HG02870 (cell line): ENCODE measurements at regions not wholly inside any gene's neighbourhood (a gene's known extent, or its start where the extent isn't known, plus 50 kb on each side); places are given as distances from the start of the nearest gene placed in this dataset.

Experiments
- ATAC-seq: cut with Tn5 transposase; IDR thresholded peaks from one replicate; pipeline ENCODE4 v1.9.1; 2021; ENCODE audit warnings: mild to moderate bottlenecking, moderate library complexity; ENCODE audit not compliant: unreplicated experiment

DNA sequence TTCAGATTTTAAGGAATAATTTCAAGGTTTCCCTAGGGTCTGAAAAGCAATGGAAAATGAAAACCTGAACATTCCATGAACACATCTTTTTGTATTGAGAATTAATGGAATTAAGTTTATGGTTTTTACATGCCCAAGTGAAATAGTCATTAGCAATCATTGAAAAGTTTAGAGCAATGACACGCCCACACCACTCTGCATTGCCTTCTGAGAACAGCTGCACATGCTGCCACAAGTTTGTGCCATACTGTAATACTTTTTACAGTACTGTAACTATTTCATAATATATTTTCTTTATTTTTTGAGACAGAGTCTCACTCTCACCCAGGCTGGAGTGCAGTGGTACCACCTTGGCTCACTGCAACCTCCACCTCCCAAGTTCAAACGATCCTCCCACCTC lies 345.2 kb upstream of the PMFBP1 start:
- no peak for ATAC-seq

DNA sequence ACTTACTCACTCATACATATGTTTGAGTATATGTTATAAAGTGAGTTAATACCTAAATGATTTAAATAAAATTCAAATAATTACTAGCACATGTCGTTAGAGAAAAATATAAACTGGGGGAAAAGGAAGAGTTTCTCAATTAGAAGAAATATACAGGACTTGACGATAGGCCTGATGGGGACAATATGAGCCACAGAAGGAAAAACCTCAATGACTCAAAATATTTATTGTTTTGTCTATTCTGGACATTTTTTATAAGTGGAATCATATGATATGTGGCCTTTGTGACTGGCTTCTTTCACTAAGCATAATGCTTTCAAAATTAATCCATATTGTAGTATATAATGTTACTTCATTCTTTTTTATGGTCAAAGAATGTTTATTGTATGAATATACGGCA lies 339.2 kb upstream of the PMFBP1 start:
- no peak for ATAC-seq

DNA sequence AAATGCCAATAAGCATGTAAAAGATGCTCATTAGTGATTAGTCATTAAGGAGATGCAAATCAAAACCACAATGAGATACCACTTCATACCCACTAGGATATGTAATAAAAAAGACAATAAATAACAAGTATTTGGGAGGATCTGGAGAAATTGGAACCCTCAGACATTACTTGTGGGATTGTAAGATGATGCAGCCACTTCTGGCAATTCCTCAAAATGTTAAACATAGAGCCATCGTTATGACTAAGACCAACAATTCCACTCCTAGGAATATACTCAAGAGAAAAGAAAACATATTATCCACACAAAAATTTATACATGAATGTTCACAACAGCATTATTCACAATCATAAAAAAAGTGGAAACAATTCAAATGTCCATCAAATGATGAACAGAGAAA lies 336.2 kb upstream of the PMFBP1 start:
- ATAC-seq: no peak

DNA sequence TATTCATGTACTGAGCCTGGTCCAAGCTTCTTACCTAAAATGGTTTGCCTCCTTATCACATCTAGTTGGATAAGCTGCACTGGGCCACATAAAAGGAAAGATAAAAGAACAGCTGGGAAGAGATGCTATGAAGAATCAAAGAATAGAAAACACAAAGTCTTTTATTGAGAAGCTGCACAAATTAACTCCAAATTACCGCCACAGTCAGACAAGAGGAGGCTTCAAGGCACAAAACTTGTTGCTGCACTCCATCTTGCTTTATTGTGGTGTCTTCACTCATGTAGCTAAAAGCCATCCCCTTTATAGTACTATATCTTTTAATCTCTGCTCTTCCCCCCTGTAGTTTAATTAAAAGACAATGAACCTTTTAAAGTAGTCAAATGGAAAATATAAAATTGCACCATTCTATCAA lies 330.6 kb upstream of the PMFBP1 start:
- ATAC-seq: no peak

DNA sequence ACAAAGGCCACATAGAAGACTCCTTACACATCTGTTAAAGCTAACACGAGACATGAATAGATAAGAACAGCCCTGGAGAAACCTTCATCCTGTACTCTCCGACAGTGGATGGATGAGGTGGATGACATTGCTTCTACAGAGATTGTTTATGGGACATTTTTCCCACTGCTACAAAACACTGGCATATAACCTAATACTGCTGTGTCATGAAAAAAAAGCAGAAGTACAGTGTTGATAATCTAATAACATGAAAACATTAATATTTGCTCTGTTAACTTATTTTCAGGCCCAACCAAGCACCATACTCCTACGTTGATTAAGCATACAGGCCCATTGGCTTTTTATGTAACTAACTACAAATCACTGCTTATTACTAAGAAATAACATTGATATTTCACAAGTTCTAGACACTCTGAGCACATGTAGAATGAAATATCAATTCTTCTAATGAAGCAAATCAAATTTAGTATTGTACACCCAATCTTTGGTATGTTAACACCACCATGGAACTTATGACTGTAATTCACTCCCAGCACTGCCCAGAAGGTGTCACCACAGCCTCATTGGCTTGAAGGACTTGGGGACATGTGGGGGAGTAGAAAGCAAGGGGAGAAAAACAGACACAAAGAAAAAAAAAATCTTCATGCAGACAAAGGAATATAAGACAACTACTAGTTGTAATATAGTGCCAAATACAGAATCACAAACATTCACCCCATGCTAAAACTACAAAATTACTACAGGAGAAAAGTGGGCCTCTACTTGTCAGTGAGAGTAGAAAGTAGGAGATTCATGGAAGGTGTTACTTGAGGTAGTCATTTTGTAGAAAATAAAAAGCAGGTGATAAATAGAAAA lies 330.0 kb upstream of the PMFBP1 start:
- no peak for ATAC-seq

DNA sequence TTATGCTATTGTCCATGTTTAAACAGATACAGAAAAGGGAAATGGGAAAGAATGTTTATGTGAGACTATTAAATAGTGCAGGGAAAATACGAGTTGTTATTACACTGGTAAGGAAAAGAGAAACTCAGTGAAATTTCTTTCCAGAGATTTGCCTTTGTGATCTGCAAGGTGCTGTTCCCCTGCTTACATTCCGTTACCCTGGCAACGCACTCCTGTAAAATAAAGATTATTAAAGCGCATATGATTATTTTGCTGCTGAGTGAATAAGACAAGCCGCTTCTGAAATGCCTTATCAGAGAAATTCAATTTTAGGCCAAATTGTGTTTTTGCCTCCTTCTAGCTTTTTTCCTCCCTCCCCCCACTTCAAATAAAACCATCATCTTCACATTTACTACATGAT lies 328.6 kb upstream of the PMFBP1 start:
- no peak for ATAC-seq

DNA sequence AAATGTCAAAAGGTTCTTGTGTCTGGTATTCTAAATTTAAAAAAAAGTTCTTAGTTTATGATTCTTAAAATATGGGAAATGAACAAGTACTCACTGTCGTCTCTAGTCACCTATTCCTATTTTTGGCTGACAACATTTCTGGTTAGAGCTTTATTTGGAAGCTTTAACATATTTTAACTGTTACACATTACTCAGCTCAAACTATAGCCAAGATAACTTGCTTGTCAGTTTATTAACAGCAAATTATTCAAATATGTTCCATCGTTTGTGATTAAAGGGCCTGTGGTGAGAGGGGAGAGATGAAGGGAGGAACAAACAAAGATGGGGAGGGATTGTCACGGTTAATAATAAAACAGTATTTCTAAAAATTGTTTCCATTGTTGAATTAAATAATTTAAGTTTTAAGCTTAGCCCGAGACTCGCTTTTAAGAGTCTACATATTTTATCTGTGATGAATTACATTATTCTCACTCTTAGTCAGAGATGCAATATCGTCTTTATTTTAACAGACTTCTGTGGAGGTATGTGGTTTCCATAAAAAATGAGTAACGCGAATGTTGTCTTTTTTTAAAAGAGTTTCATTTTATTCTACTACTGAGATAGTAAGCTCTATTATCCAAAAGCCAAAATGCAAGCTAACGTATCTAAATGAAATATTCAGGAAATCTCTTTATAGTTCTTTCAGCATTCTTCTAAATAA lies 321.9 kb upstream of the PMFBP1 start:
- no peak for ATAC-seq

DNA sequence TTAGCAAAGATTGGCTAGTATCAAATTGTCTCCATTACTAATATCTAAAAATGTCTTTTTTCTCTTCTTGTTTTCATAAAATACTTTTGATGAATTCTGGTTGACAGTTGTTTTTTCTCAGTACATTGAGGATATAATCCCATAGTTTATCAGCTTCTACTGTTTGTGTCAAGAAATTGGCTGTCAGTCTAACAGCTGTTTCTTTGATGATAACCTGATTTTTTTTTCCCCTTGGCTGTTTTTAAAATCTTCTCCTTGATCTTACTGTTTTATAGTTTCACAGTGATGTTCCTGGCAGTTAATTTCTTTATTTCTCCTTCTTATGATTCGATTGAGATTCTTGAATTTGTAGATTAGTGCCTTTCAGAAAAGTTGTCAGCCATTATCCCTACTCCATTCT lies 315.3 kb upstream of the PMFBP1 start:
- ATAC-seq: no peak

DNA sequence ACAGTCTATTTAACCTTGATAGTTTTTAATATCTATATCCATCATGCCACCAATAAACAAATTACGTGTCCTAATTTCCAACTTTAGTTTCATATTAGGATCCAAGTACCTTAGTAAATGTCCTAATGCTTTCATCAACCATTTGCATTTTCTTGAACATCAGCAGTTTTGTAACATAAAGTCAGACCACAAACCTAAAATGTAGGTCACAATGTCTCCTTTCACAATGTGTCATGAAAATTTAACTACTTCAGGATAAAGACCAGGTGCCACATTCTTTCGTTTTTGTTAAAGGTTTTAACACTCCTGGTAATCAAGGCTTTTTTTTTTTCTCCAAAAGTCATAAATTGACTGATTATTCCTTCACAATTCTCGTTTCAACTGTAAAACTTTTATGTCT lies 310.7 kb upstream of the PMFBP1 start:
- no peak for ATAC-seq

DNA sequence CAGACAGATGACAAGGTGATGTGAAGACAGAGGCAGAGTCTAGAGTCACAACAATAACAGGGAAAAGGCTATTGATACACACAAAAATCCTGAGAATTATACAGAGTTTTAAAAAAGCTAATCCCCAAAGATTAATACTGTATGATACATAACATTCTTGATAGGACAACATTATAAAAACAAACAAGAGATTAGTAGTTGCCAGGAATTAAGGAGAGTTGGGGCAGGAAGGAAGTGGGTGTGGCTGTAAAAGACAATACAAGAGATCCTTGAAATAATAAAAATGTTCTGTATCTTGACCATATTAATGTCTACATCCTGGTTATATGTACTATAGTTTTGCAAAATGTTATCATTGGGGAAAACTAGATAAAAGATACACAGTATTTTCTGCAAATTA lies 309.5 kb upstream of the PMFBP1 start:
- ATAC-seq: no peak

DNA sequence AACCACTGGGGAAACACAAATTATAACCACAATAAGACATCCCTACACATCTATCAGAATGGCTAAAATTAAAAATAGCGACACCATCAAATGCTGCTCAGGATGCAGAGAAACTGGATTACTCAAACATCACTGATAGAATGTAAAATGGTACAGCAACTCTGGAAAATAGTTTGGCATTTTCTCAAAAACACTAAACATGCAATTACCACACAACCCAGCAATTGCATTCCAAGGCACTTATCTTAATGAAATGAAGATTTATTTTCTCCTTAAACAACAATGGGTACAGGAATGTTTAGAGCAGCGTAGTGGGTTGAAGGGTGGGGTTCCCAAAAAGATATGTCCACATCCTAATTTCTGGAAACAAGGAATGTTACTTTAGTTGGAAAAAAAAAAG lies 309.0 kb upstream of the PMFBP1 start:
- ATAC-seq: no peak

DNA sequence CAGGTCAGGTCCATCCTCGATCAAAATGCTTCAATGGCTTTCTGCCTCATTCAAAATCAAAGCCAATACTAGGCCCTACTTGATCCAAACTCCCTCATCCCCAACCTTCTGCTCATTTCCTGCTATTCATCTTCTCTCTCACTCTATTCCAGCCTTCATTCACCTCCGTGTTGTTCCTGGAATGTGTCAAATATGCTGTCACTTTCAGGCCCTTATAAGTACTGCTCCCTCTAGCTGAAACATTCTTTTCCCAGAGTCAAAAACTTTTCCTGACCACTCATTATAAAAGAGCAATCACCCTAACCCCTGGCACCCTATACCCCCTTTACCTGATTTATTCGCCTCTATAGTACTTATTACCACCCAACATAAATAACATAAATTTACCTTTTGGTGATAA lies 303.7 kb upstream of the PMFBP1 start:
- ATAC-seq: no peak

DNA sequence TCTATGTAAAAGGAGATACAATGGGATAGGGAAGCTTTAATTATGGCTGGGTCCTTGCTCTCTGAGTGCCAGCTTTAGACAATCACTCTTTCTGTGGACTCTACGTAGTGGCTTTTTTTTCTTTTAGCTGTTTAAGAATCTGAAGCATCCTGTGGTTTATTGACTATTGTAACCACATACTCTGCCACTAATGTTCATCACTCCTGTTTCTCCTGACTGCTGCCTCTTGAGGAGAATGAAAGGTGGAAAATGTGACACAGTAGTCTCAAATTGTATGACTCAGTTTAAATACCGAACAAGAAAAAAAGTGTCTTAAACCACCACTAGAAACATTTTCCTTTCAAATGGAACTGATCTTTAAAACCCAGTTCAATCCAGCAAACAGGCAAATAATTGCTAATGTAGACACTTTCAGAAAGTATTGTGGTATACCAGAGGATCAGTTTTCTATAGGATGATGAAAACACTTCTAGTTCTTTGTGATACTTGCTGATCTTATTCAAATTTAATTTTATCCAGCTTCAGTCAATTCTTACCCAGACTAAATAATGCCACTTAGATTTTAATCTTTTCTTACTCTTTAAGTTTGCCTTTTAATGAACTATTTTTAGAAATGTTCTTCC lies 302.7 kb upstream of the PMFBP1 start:
- no peak for ATAC-seq

DNA sequence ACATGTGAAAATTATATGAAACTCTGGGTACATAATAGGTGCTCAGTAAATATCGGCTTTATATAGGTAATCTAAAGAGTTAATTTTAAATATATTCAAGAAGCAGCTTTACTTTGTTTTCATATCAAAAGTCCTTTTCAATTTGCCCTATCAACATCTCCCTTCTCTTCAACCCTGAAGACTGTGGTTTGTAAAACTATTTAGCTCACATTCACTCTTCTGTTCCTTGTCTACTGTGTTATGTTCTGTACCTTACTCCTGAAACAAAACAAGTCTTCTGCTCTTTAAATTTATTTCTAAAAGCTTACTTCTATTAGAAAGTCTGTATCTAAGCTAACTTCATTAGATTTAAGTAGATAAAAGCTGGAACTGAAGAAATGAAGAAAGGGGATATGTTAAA lies 301.7 kb upstream of the PMFBP1 start:
- no peak for ATAC-seq

DNA sequence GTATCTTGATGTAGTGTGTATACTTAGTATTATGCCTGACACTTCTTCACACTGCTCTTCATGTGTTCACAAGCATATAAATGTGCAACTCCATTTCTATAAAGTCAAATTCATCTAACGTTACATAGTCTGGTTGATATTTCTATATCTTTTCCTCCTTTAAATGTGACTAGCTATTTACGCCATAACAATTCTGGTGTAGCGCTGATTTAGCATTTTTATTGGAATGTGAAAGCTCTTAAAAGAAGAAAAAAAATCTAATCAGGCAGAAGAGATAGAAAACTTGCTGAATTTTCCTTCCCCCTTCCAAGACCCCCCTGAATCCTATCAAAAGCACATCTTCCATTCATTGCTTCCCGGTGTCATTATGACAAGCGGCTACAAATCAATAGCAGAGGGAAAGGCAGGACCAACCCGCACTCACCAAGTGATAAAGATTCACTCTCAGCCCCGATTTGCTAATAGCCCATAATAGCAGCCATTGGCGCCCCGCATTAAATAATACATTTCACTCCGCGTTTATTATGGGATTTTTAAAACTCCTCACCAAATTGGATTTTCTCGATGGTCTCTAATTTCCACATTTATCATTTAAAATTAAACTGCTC lies 299.5 kb upstream of the PMFBP1 start:
- ATAC-seq: no peak

DNA sequence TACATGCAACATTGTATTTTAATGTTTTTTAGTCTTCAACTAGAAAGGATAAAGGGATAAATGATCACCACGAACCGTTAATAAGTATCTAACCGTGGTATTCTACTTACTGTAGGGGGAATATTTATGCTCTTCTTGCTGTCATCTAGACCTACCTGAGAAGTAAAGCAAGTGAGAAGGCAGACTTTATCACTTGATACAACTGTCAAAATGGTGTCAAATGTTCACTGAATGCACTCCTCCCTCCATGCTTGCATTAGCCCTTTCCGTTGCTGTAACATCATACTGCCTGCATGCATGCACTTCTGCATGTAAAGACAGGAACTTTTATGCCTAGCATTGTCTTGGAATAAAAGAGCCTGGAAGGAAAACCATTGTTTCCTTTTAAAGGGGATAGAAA lies 298.6 kb upstream of the PMFBP1 start:
- ATAC-seq: no peak

DNA sequence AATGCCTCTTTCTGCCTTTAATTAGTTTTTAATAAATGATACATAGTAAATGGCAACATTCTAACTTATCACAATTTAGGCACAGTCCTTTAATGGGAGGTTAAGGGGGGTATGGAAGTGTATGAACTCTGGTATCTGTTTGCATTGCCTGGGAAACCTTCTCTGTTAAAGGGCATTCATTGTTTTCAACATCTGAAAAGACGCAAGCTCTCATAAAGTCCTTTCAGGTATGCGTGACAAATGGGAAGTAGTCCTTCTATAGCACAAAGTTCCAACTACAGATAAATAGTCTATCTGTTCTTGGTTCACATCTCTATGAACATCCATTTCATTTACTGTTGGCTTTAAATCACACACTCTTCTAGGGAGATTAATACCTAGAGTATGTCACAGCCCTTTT lies 298.0 kb upstream of the PMFBP1 start:
- ATAC-seq: no peak

DNA sequence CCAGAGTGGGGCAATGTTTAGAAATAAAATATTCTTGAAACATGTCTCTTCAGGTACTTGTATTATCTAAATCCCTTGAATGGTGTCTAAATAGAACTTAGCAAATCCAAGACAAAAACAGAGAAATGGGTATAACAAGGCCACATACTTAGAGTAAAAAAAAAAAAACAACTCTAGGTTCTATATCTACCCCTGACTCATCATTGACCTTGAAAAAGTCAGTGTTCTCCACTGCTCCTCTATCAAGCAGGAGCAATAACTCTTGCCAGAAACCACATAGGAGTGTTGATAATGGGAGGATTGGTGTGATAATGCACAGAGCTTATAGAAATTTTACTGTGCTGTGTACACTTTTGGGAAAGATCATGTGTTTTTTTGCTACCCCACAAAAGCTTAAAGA lies 296.6 kb upstream of the PMFBP1 start:
- no peak for ATAC-seq

DNA sequence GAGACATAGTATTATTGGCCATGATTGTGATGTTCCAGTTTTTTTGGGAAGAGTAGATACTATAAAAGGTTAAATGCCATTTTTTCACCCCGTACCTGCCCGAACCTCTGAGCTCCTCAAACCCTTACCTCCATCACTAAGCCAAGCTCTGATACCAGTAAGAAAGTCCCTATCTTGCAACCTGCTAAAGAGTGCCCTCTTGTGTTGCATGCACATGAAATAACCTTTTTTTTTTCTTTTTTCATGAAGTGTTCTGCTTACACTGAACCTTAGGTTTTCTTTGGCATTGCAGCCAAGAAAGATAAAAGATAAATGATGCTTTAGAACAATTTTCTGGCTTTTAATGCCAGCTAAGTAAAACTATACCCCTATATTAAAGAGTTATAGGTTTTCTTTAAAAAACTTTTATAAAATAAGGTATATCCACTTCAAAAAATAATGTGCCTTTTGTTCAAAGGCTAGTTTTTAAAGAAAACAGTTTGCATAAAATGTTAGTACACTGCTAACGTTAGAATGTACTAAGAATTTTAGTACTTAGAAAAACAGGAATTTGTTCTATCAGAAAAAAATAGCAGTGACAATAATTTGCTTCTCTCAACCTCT lies 295.3 kb upstream of the PMFBP1 start:
- no peak for ATAC-seq

DNA sequence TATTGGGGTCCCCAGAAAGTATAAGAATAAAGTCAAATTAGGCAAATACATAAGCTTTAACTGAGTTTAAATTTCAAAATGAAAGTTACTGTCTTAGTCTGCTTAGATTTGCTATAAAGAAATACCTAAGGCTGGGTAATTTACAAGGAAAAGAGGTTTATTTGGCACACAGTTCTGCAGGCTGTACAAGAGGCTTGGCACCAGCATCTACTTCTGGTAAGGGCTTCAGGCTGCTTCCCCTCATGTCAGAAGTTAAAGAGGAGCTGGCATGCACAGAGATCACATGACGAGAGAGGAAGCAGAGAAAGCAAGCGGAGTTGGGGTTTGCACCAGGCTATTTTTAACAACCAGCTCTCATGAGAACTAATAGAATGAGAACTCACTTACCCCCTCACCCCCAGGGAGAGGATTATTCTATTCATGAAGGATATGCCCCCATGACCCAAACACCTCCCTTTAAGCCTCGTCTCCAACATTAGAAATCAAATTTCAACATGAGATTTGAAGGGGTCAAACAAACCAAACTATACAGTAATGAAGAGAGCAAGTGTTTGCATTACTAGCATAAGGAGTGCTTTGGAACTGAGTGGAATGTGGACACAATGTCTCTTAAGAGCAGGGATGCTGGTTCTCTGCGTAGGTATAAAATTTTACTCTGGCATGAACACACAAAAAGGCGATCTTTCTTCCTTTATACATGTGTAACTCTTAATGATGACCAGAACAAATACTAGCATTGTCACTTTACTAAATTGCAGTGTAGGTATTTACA lies 292.8 kb upstream of the PMFBP1 start:
- no peak for ATAC-seq

DNA sequence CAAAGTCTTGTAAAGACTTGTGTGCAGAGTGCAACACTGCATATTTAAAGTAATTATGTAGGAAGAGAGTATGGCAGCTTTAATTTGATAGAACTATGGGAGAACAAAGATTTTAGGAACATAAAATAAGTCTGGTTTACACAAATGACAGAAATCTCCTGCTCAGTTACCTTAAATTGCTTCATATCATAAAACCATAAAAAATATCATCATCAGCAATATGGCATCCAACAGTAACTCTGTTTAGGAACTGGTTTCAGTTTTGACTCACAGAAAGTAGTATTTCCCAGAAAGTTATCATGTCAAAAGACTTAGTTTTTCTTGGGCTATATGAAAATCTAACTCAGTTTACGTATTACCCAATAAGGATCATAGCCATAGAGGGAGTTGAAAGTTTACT lies 292.1 kb upstream of the PMFBP1 start:
- no peak for ATAC-seq
